HG03378 (cell line): ENCODE measurements at regions not wholly inside any gene's neighbourhood (a gene's known extent, or its start where the extent isn't known, plus 50 kb on each side); places are given as distances from the start of the nearest gene placed in this dataset.
"Not testable (repeated sequence)": the region's sequence is repeated elsewhere in the genome, so short reads cannot be mapped to it uniquely, and the experiment has no call there.

Experiments used
- ATAC-seq: cut with Tn5 transposase; IDR thresholded peaks from one replicate; pipeline ENCODE4 v1.9.1; 2021; ENCODE audit warnings: mild to moderate bottlenecking, moderate library complexity; ENCODE audit not compliant: unreplicated experiment

DNA sequence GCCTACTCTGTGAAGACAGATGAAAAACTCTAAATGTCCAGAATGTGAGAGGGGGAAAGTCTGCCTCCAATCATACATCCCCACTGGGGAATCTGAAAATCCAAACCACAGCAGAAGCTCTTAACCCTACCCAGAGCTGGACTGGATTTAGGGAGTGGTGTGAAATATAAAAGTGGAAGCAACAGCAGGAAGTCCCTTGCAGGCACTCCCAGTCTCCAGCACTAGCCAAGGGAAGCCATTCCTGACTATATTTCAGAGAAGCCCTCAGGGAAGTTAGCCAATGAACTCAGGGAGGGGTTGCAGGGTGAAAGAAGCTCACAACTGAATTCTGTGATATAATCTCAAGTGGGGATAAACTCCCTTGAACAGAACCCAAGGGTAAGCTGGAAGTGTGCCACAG, 51.5 kb downstream of the CRPPA start:
- no peak for ATAC-seq

DNA sequence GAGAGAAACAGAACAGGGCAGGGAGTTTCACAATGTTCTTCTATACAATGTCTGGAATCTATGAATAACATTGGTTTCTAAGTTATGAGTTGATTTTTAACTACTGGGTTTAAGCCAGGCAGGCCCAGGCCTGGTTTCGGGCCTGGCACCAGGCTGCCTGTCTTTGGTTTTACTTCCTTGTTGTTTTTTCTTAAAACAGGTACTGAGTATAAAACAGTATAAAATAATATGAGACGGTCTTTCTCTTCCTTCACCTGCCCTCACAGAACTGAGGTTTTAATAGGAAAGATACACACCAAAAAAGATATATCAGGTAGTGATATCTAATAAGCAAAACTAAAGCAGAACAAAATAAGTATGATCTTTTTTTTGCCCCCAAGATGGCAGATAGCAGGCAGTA, 52.0 kb downstream of the CRPPA start:
- ATAC-seq, result not testable (repeated sequence)

DNA sequence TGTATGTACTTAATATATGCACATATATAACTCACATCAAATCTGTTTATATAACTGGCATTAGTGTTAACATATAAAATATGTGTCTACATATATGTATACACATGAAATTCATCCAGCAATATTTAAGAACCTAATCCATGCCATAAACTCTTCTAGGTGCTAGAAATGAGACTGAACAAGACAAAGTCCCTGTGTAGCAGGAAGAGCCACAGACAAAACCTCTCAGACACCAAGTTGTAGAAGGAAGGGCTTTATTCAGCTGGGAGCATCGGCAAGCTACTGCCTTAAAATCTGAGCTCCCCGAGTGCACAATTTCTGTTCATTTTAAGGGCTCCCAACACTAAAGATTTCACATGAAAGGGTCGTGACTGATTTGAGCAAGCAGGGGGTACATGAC, 52.5 kb downstream of the CRPPA start:
- ATAC-seq, result no peak

DNA sequence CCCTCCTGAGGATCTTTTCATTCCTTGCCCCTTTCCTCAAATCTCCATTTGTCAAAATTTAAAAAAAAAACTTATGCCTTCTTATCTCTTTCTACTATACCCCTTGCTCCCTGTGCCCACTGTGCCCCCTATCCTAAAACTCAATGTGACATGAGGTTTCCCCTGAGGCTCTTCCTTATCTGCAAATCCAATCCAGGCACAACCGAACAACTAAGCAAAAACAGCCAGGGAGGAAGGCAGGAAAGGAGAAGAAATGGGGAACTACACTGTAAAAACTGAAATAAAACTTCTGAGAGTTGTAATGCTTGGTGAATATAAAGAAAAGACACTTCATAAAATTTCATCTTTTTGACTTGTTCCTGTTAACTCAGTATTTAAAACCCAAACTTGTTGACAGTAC, 54.2 kb downstream of the CRPPA start:
- ATAC-seq, result no peak

DNA sequence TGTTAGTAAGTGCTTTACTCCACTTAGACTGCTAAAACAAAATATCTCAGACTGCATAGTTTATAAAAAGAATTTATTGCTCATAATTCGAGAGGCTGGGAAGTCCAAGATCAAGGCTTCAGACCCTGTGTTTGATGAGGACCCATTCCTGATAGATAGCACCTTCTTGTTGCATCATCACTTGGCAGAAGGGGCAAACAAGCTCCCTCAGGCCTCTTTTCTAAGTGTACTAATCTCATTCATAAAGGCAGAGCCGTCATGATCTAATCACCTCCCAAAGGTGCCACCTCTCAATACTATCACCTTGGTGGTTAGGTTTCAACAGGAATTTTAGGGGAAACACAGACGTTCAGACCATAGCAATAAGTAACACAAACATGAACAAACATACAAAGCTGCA, 55.4 kb downstream of the CRPPA start:
- no peak for ATAC-seq

DNA sequence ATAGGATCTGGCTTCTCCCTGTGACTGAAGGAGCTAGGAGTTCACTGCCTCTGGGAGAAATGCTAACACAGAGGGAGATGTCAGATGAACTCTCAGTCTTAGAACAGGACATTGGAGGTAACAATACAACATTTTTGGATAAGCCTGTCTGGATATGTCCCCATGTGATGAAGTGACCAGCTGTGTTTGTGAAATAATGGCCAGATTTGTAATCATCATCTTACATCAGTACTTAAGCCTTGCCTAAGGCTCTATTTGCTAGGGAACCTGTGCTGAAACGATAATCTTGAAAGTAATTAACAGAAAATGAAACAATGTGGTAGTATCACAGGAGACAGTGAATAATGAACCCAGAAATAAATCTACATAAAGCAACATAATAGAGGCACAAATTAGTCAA, 56.2 kb downstream of the CRPPA start:
- no peak for ATAC-seq

DNA sequence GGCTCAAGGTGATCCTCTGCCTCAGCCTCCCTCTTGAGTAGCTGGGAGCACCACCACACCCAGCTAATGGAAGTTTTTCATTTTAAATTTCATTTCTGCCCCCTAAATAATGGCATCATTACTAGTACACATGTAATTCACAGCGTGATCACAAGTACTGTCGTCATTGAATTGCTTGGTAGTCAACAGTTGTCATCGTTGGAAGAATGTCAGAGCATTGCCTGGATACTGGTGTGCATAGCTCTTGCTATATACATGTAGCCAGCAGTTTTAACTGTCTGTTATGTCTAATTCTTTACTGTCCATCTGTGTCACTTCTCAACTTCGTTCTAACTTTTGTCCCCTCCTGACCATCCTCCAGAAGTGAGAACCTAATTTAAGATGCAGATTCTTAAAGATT, 62.1 kb downstream of the CRPPA start:
- no peak for ATAC-seq

DNA sequence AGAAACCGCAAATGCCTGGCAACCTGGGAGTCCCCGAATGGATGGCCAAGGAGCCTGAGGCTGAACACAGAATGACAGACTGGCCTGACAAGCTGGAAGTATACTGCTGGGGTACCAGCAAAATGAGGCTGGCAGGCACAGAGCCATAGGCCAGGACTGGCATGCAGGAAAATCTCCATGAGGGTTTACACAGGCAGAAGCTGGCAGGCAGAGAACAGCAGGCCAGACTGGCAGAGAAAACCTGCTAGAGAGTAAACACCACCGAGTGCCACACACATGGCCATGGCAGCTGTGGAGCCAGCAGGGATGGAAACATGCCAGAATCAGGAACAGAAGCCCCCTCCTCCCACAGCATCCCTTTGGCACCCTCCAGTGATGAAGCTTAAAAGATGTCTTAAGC, 63.4 kb downstream of the CRPPA start:
- no peak for ATAC-seq

DNA sequence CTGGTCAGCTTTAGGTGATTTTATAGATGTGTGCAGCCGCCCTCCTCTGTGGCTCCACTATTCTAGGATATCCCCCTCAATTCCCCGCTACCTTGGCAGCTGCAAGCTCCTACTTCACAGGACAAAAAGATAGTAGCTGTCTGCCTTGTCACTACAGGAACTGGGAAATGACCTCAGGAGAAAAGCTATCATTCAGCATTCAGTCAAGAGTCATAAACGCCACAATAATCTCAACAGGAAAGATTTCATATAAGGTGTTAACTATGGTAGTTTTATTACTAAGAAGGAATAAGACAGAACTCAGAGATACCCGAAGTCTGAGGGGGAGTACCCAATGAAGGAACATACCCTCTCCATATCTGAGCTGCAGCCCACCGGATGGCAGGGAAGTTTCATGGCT, 63.9 kb downstream of the CRPPA start:
- no peak for ATAC-seq

DNA sequence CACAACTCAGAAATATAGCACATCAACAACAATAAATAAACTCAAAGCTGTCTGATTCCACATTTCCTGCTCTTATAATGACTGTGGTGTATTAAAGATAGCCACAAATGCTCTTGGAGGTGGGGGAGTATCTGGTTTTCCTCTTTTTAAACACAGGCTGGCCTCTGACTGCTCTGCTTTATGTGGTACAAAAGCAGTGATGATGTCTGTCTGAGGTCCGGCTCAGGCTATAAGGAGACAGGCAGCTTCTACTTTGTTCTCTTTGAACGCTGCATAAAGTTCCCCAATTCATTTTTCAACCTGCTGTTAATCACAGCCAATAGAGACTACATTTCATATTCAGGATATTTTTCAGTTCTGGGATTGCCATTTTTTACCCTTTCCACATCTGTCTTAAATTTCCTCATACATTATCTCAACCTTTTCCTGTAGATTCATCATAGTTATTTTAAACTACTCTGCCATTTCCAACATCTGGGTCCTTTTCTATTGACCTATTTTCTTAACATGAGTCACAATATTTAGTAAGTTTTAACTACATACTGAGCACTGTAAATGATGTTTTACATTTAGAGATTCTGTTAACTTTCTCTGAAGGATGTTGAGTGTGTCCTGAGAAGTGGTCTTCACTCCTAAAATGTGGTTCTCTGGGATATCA, 64.9 kb downstream of the CRPPA start:
- ATAC-seq, result no peak

DNA sequence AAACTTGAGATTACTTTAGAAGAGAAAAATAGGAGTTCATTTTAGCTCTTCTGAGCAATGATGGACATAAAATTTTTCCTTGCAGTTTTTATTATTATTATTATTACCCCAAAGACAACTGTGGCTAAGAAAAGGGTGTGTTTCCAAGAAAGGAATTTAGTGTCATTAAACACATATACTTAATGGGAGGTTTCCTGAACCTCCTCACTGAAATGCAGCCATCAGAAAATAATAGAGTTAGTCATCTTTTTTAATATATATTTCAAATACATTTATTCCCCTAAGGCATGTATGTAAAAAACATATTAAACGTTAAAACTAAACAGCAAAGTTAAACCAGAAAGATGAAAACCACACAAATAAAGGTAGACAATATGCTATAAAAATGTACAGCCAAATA, 66.8 kb downstream of the CRPPA start:
- no peak for ATAC-seq

DNA sequence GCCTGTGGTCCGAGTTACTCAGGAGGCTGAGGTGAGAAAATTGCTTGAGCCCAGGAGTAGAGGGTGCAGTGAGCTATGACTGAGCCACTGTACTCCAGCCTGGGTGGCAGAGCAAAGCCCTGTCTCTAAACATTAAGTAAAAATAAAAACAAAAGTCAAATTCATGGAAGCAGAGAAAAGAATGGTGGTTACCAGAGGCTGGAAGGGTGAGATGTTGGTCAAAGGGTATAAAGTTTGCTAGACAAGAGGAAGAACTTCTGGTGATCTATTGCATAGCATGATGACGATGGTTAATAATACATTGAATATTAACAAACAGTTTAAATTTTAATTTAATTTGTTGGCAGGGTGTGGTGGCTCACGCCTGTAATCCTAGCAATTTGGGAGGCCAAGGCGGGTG, 68.1 kb downstream of the CRPPA start:
- no peak for ATAC-seq

DNA sequence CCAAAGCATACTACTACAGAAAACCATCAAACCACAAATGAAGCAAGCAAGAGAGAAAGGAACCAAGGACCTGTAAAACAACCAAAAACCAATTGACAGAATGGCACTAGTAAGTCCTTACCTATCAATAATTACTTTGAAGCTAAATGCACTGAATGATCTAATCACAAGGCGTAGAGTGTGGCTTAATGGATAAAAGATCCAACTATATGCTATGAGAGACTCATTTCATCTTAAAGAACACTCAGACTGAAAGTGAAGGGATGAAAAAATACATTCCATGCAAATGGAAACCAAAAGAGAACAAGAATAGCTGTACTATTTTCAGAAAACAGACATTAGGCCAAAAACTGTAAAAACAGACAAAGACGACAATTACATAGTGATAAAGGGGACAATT, 70.7 kb downstream of the CRPPA start:
- peak; percentile 80 for ATAC-seq

DNA sequence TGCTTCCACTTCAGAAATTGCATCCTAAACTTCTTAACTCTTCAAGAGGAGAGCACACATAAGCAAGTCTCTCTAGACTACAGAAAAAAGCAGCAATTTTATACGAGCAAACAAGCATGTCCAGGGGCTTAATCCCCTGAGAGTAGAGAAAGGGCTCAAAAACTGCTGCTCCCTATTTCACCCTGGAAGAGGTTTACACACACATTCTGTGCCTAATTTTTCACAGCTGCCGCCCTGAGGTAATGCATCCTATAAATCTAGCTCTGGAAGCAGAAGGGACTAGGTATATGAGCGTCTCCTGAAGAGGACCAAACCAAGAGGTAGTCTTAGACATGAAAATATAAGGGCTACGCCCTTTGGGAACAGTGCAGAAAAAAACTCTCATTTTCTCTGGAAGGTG, 73.1 kb downstream of the CRPPA start:
- ATAC-seq, result no peak

DNA sequence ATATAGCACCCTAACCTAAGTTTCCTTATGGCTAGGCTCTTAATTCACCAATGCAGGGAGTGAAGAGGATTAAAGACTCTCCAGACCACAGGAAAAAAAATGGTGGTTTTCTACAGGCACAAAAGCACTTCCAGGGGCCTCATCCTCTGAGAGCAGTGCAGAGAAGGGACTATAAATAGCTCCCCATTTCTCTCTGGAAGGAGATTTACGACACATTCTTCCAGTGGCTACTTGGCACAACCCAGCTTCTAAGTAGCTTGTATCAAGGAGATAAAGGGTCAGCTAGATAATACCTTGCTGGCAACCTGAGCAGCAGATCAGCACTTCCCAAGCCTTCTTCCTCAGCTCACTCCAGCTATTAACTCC, 73.5 kb downstream of the CRPPA start:
- ATAC-seq, result no peak

DNA sequence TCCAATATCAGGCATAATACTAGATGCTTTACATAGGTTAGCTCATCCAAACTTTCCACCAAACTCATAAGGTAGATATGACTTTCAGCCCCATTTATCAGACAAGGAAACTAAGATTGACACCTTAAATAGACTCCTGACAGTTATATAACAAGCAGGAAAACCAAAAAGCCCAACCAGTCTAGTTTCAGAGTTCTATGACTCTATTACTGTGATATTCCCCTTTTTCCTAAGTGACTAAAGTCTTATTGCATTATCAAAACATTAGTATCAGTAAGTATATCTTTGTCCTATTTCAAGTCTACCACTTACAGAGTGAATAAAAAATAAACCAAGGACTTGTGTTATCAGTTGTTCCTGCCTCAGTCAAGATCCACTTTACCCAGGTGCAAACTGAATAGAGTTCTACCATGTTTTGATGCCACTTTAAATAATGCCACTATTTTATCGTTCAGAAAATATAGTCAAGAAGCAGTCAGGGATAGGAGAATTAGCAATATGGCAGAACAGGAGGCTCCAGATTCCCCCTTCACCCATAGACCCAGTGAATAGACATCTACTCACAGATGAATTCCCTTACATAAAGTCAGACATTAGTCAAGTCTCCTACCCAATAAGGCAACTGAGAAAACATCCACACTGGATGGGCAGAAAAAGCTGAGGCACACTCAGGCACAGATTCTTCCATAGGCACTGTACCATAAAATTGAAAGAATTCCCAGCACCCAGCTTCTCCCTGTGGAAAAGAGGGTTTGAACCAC, 74.1 kb downstream of the CRPPA start:
- no peak for ATAC-seq

DNA sequence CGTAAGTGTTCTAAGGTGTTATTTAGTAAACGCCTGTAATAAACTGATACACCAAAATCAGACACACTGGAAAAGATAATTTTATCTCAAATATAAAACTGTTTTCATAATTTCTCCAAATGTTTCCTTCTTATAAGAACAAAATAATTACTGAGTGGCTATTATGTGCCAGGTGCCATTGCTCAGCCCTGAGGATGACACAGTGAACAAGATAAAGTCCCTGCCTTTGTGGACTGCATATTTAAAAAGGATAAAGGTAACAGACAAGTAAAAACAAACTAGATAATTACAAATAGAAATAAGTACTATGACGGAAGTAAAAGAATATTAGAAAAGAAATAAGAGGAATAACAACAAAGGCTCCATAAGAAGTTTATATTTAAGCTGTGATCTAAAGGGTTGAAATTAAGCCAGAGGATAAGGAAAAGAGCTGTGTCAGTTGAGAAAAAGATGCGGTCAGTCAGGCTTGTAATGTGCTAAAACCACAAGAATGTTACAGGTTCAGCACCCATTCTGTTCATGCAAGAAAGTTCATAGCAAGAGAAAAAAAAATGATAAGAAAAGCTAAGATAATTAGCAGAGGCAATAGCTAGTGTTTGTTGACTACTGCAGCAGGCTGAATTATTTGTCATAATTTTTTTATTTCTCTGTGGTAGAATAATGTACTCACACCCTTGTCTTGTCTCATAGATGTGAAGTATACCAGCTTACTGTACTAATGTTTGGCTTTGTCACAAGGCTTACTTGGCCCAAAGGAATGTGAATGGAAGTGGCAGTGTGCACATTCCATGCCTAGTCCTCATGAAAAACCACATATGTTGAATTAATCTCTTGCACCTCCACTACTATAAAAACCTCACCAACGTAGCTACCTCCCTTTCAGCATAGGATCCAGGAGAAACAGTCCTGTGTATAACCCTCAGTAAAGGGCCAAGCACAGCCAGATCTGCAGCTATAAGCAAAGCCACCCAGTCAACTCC, 75.1 kb downstream of the CRPPA start:
- ATAC-seq, result peak; percentile 67

DNA sequence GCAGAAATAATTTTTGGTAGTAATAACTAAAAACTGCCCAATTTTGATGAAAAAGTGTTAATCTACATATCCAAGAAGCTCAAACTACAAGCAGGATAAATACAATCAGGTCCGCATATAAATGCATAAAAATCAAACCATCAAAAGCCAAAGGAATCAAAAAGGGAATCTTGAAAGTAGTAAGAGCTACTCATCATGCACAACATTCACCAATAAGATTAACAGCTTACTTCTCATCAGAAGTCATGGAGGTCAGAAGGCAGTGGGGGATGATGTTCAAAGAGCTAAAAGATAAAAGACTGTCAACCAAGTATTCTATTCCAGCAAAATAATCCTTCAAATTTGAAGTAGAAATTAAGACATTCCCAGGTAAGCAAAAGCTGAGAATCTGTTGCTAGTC, 76.4 kb downstream of the CRPPA start:
- no peak for ATAC-seq

DNA sequence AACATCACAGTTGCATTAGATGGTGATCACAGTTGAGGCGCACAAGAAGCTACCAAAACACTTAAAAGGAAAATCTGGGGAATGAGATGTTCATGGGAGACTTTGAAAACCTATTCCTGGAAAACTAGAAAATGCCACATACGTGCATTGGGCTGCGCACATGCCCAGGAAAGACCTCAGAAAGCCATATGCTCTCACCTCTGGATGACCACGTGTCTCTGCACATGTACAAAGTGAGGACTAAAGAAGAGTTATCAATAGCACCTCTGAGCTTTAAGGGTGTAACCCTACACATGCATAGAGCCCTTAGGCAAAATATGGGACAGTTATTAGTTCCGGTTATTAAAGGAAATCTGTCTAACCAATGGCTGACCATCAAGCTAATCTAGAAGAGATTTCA, 77.7 kb downstream of the CRPPA start:
- no peak for ATAC-seq

DNA sequence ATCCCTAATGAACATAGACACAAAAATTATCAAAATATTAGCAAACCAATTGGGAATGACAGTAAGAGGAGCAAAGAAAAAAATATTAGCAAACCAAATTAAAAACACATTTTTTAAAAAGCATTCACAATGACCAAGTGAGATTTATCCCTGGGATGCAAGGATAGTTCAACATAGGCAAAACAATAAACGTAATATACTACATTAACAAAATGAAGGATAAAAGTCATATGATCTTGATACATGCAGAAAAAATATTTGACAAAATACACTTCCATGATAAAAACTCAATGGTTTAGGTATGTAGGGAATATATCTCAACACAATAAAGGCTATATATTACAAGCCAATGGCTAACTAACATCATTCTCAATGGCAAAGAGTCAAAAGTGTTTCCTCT, 83.3 kb downstream of the CRPPA start:
- ATAC-seq, result no peak

DNA sequence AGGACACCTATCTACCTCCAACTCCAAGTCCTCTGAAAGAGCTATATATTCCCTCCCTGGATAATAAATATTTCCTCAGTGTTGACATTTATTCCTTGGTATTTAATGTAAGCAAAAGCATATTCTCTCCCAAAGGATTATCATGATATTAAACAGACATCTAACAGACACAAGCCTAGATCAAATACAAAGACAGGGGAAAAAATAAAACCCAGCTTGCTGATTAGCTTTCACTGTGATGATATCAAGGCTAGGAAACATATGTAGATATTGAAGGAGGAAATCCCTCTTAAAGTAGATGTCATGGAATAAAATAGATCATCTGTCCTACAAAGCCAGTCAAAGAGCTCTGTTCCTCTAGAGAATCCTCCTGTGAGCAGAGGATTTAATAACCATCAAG, 95.2 kb downstream of the CRPPA start:
- ATAC-seq, result no peak

DNA sequence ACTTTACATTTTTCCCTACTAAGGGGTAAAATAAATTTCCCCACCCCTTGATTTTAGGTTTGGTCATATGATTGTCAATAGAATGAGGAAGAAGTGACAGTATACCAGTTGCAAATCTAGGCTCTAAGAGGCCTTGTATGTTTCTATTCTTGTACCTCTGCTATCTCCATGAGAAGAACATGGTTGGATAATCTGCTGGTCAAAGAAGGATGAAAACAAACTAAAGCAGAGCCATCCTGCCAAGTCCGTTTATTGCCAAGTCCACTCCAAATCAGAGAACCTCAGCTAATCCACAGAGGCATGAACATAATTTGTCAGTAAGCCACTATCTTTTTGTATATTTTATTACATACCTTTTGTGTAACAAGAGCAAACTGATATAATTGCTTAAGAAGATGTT, 98.0 kb downstream of the CRPPA start:
- ATAC-seq, result no peak
